Sigmoid colon (tissue), 4 donors: ENCODE measurements at regions not wholly inside any gene's neighbourhood (a gene's known extent, or its start where the extent isn't known, plus 50 kb on each side); places are given as distances from the start of the nearest gene placed in this dataset.

Experiments
- CTCF ChIP-seq, 4 experiments: fragments of 450-650 bp in 3 of 4; fragments of 200-600 bp in 1 of 4; IDR thresholded peaks; one replicate each; pipeline ENCODE4 v1.5.1; 2016 to 2019; ENCODE audit warnings: antibody characterized with exemption in 4 of 4, mild to moderate bottlenecking in 3 of 4, moderate library complexity in 2 of 4
- EP300 ChIP-seq, 4 donors: sonication (generic); formaldehyde crosslinking; IDR thresholded peaks; one replicate each; pipeline ENCODE4 v1.6.1; 2017; ENCODE audit warnings: antibody characterized with exemption in 4 of 4
- POLR2A ChIP-seq, 2 donors: fragments of 450-650 bp; IDR thresholded peaks; one replicate each; pipeline ENCODE4 v1.6.1; 2016; ENCODE audit warnings: antibody characterized with exemption in 2 of 2, mild to moderate bottlenecking in 2 of 2, moderate library complexity in 2 of 2
- POLR2AphosphoS5 ChIP-seq, 4 donors: sonication (generic); formaldehyde crosslinking; IDR thresholded peaks; one replicate each; pipeline ENCODE4 v1.6.1; 2017; ENCODE audit warnings: antibody characterized with exemption in 4 of 4

GRCh38 chr6:26199773-26200764, 112.8 kb downstream of the HFE start:
- TF ChIP-seq POLR2AphosphoS5 (IDR thresholded peaks at IDR 0.05): no peak
- TF ChIP-seq CTCF (IDR thresholded peaks at IDR 0.05): no peak
- no peak for TF ChIP-seq POLR2A (IDR thresholded peaks at IDR 0.05)
- no peak for TF ChIP-seq EP300 (IDR thresholded peaks at IDR 0.05)
